Bronchial epithelial cell (primary cell): ENCODE measurements at regions not wholly inside any gene's neighbourhood (a gene's known extent, or its start where the extent isn't known, plus 50 kb on each side); places are given as distances from the start of the nearest gene placed in this dataset.

Experiments used
- DNase-seq: peaks from one replicate; pipeline ENCODE4 v3.0.0-alpha.2; 2010; ENCODE audit warnings: low read depth
- FAIRE-seq: peaks from 2 replicates; lab custom pipeline; 2011; peaks lifted over from hg19 to GRCh38; lab: Jason Lieb, UNC
- H3K27me3 ChIP-seq: 2 replicates; pipeline ENCODE4 v1.5.1; 2011; ENCODE audit warnings: low read length; ENCODE audit not compliant: control insufficient read depth, insufficient read depth
- H3K36me3 ChIP-seq: 2 replicates; pipeline ENCODE4 v1.5.1; 2011; ENCODE audit warnings: low read length; ENCODE audit not compliant: control insufficient read depth, insufficient read depth
- H3K4me3 ChIP-seq: 2 replicates; pipeline ENCODE4 v1.5.1; 2011; ENCODE audit warnings: mild to moderate bottlenecking, low read depth, low read length, control low read depth
- CTCF ChIP-seq: IDR thresholded peaks from 2 replicates; pipeline ENCODE4 v1.5.1; 2011; ENCODE audit warnings: mild to moderate bottlenecking, moderate library complexity, low read length, control low read depth, inconsistent platforms; ENCODE audit not compliant: insufficient read depth, severe bottlenecking

DNA sequence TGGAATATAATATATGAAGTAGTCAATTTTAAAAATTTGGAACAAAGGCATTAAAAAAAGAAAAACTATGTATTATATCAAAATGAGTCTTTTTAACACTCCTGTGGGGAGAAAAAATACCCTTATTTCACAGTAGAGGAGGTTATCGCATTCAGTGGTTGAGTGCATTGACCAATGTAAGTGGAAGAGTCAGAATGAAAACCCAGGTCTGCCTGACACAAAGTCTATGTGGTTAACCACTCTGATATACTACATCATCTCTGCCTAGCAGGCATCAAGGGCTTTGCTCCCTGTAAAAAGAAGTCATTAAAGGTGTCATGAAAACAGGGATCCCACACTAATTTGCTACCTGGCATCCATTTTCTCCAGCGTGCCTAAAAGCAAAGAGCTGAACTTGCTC is 417.2 kb upstream of the C9orf72 start:
- FAIRE-seq (no peak), DNase-seq (no peak)
- TF ChIP-seq CTCF = no peak
- Histone ChIP-seq H3K4me3 (no peak overlapping the region), H3K36me3 (no peaks in the 10 kb centered on the region), H3K27me3 (no peaks in the 10 kb centered on the region)

DNA sequence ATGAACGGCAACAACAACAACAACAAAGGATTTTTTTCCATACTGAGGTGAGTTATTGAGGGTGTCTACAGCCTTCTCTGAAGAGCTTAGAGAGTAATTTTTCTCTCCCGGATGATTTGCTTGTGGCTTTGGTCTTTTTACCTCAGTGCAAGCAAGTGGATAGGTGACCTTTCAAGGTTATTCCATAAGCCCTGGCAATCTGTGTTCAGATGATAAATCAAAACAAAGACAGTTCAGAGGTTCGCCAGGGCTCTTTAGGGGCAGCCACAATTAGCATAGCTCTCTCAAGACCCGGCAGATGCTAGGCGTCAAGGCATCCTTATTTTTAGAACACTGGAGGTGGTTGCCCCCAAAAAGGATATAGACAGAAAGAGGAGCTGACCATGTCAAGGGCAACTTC is 417.9 kb upstream of the C9orf72 start:
- Histone ChIP-seq H3K4me3 (no peak overlapping the region), H3K36me3 (no peaks in the 10 kb centered on the region), H3K27me3 (no peaks in the 10 kb centered on the region)
- no peak for TF ChIP-seq CTCF
- DNase-seq (no peak), FAIRE-seq (no peak)

- FAIRE-seq (no peak), DNase-seq (no peak)
- no peak for TF ChIP-seq CTCF
- Histone ChIP-seq H3K27me3 (no peaks in the 10 kb centered on the region), H3K4me3 (no peak overlapping the region), H3K36me3 (no peaks in the 10 kb centered on the region)
Observed at GRCh38 chr9:28001096-28001495, 427.8 kb upstream of the C9orf72 start.

GRCh38 chr9:28004900-28005299 is 431.6 kb upstream of the C9orf72 start:
- H3K36me3 ChIP-seq = no peaks in the 10 kb centered on the region
- no peak for TF ChIP-seq CTCF
- no peak for DNase-seq
- no peak overlapping the region for H3K4me3 ChIP-seq
- no peaks in the 10 kb centered on the region for H3K27me3 ChIP-seq
- FAIRE-seq = no peak

- no peak for DNase-seq
- no peak overlapping the region for H3K4me3 ChIP-seq
- no peaks in the 10 kb centered on the region for H3K36me3 ChIP-seq
- no peak for TF ChIP-seq CTCF
- FAIRE-seq = no peak
- no peaks in the 10 kb centered on the region for H3K27me3 ChIP-seq
Observed at GRCh38 chr9:28005779-28006178, 432.5 kb upstream of the C9orf72 start.

DNA sequence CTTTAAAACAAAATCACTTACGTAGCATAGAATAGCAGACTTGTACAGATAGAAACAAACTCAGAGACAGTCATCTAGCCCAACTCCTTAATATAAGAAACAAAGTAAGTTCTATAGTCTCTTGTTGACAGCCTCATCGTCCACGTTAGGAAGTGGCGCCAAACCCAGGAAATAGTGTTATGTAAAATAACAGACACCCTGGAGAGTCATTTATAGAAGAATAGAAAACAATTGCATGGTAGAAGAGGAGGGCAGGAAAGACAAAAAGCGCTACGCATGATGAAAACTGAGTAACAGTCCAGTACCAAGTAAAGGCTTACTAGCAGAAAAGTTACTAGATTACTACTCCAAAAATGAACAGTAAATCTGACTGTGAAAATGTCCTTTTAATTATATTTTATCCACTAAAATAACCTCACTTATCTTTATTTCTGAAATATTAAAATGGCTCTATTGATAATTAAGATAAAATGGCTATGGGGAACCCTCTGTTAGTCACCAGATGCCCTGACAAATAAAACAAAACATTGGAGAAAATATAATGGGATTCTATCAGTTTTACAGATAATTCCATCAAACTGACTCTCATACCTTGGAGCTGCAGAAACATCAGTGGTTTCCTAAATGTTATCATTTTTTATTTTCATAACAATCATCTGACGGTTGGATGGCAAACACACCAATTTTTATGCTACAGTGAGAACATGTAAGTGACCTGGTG is 434.0 kb upstream of the C9orf72 start:
- H3K4me3 ChIP-seq = no peak overlapping the region
- no peaks in the 10 kb centered on the region for H3K36me3 ChIP-seq
- DNase-seq (no peak), FAIRE-seq (no peak)
- no peaks in the 10 kb centered on the region for H3K27me3 ChIP-seq
- TF ChIP-seq CTCF = no peak
